ENCODE measurements at regions not wholly inside any gene's neighbourhood (a gene's known extent, or its start where the extent isn't known, plus 50 kb on each side); places are given as distances from the start of the nearest gene placed in this dataset.

- DNase-seq, result no peak
- Histone ChIP-seq H3K36me3 (ENCODE audit: control insufficient read depth in 4 of 4, insufficient read depth in 4 of 4, low read length in 4 of 4) (no peaks in the 10 kb centered on the region), H3K27ac (ENCODE audit: low read depth in 1 of 2, low read length in 1 of 2) (no peak overlapping the region), H3K9ac (ENCODE audit: insufficient read depth in 1 of 2, low read length in 2 of 2) (no peak overlapping the region), H3K4me3 (no peak overlapping the region), H3K9me3 (ENCODE audit: control insufficient read depth in 4 of 4, insufficient read depth in 3 of 4, low read length in 3 of 4) (peaks cover 0 to 6% (median 3%) of the 10 kb centered on the region in 4 donors), H3K4me1 (ENCODE audit: control insufficient read depth in 5 of 5, insufficient read depth in 5 of 5, low read length in 5 of 5) (no peaks in the 10 kb centered on the region), H3K27me3 (ENCODE audit: control insufficient read depth in 3 of 3, insufficient read depth in 3 of 3, low read length in 2 of 3) (no peaks in the 10 kb centered on the region)
- no peak for TF ChIP-seq CTCF (IDR thresholded peaks at IDR 0.05; ENCODE audit: control extremely low read depth, extremely low read depth)
- 10 to 19% methylated on average over 2 of the region's 2 CpGs for WGBS, 2 donors
- no peak for ATAC-seq (ENCODE audit: insufficient read depth, low FRiP score)
These were observed 135.2 kb downstream of the BMS1 start for GRCh38 chr10:42917821-42918220.

- Histone ChIP-seq H3K36me3 (ENCODE audit: control insufficient read depth in 4 of 4, insufficient read depth in 4 of 4, low read length in 4 of 4) (no peaks in the 10 kb centered on the region), H3K27ac (ENCODE audit: low read depth in 1 of 2, low read length in 1 of 2) (no peak overlapping the region), H3K4me1 (ENCODE audit: control insufficient read depth in 5 of 5, insufficient read depth in 5 of 5, low read length in 5 of 5) (peaks cover 0 to 2% (median 0%) of the 10 kb centered on the region in 5 donors), H3K9ac (ENCODE audit: insufficient read depth in 1 of 2, low read length in 2 of 2) (no peak overlapping the region), H3K4me3 (no peak overlapping the region), H3K27me3 (ENCODE audit: control insufficient read depth in 3 of 3, insufficient read depth in 3 of 3, low read length in 2 of 3) (peaks cover 0 to 2% (median 0%) of the 10 kb centered on the region in 3 donors), H3K9me3 (ENCODE audit: control insufficient read depth in 4 of 4, insufficient read depth in 3 of 4, low read length in 3 of 4) (no peaks in the 10 kb centered on the region)
- ATAC-seq (ENCODE audit: insufficient read depth, low FRiP score), result no peak
- TF ChIP-seq CTCF (IDR thresholded peaks at IDR 0.05; ENCODE audit: control extremely low read depth, extremely low read depth), result no peak
- no peak for DNase-seq
- WGBS, 2 donors, result 81 to 90% methylated on average over 2 of the region's 2 CpGs
These were observed 139.4 kb downstream of the BMS1 start for GRCh38 chr10:42921951-42922350.

- no peak overlapping the region for H3K9ac ChIP-seq (ENCODE audit: insufficient read depth in 1 of 2, low read length in 2 of 2)
- 79 to 84% methylated on average over 5 of the region's 5 CpGs for WGBS, 2 donors
- peaks cover 2 to 3% (median 2%) of the 10 kb centered on the region in 3 donors for H3K27me3 ChIP-seq (ENCODE audit: control insufficient read depth in 3 of 3, insufficient read depth in 3 of 3, low read length in 2 of 3)
- H3K36me3 ChIP-seq (ENCODE audit: control insufficient read depth in 4 of 4, insufficient read depth in 4 of 4, low read length in 4 of 4), result no peaks in the 10 kb centered on the region
- no peak for DNase-seq
- peaks cover 0 to 2% (median 0%) of the 10 kb centered on the region in 5 donors for H3K4me1 ChIP-seq (ENCODE audit: control insufficient read depth in 5 of 5, insufficient read depth in 5 of 5, low read length in 5 of 5)
- no peak for ATAC-seq (ENCODE audit: insufficient read depth, low FRiP score)
- no peak overlapping the region for H3K4me3 ChIP-seq
- peaks cover 0 to 3% (median 0%) of the 10 kb centered on the region in 4 donors for H3K9me3 ChIP-seq (ENCODE audit: control insufficient read depth in 4 of 4, insufficient read depth in 3 of 4, low read length in 3 of 4)
- no peak for TF ChIP-seq CTCF (IDR thresholded peaks at IDR 0.05; ENCODE audit: control extremely low read depth, extremely low read depth)
- no peak overlapping the region for H3K27ac ChIP-seq (ENCODE audit: low read depth in 1 of 2, low read length in 1 of 2)
These were observed 141.9 kb downstream of the BMS1 start for GRCh38 chr10:42924484-42924883.

GRCh38 chr10:42926843-42927242 lies 144.2 kb downstream of the BMS1 start:
- no peak for TF ChIP-seq CTCF (IDR thresholded peaks at IDR 0.05; ENCODE audit: control extremely low read depth, extremely low read depth)
- ATAC-seq (ENCODE audit: insufficient read depth, low FRiP score) (no peak), DNase-seq (peak in 1 of 3 donors; percentile 14)
- Histone ChIP-seq H3K4me3 (no peak overlapping the region), H3K27ac (ENCODE audit: low read depth in 1 of 2, low read length in 1 of 2) (no peak overlapping the region), H3K9me3 (ENCODE audit: control insufficient read depth in 4 of 4, insufficient read depth in 3 of 4, low read length in 3 of 4) (peaks cover 0 to 5% (median 0%) of the 10 kb centered on the region in 4 donors), H3K27me3 (ENCODE audit: control insufficient read depth in 3 of 3, insufficient read depth in 3 of 3, low read length in 2 of 3) (peaks cover 3 to 8% (median 5%) of the 10 kb centered on the region in 3 donors), H3K4me1 (ENCODE audit: control insufficient read depth in 5 of 5, insufficient read depth in 5 of 5, low read length in 5 of 5) (peaks cover 0 to 2% (median 0%) of the 10 kb centered on the region in 5 donors), H3K36me3 (ENCODE audit: control insufficient read depth in 4 of 4, insufficient read depth in 4 of 4, low read length in 4 of 4) (no peaks in the 10 kb centered on the region), H3K9ac (ENCODE audit: insufficient read depth in 1 of 2, low read length in 2 of 2) (no peak overlapping the region)
- 42 to 77% methylated on average over 6 of the region's 6 CpGs for WGBS, 2 donors

Measured in lung (tissue), 11 donors.